H1 (cell line): ENCODE measurements at regions not wholly inside any gene's neighbourhood (a gene's known extent, or its start where the extent isn't known, plus 50 kb on each side); places are given as distances from the start of the nearest gene placed in this dataset.

Source experiments
- CTCF ChIA-PET: fragments of 300-600 bp; sonication (Branson Sonifier 250); formaldehyde crosslinking; loops from one replicate; lab custom pipeline; 2021; ENCODE audit not compliant: partially characterized antibody; lab: Charles Lee
- POLR2A ChIA-PET: fragments of 300-600 bp; sonication (Branson Sonifier 250); formaldehyde crosslinking; loops from one replicate; lab custom pipeline; 2021; ENCODE audit warnings: inconsistent platforms; ENCODE audit not compliant: partially characterized antibody; lab: Charles Lee
- DNase-seq, 2 experiments: peaks; one replicate each; pipeline versions ENCODE4 v3.0.0 to v3.0.0-alpha.2; 2010 to 2022; ENCODE audit warnings: low spot score in 2 of 2, low read depth in 1 of 2, mixed read lengths in 1 of 2
- FAIRE-seq: peaks from 2 replicates; lab custom pipeline; 2011; peaks lifted over from hg19 to GRCh38; lab: Jason Lieb, UNC
- H2AFZ ChIP-seq: 2 replicates; pipeline ENCODE4 v1.8.1; 2012; ENCODE audit warnings: low read length, inconsistent platforms
- H2AK5ac ChIP-seq: 2 replicates; pipeline ENCODE4 v1.6.1; 2013; ENCODE audit warnings: low read depth, low read length
- H2BK120ac ChIP-seq: replicated peaks from 2 replicates; pipeline ENCODE3; 2013; ENCODE audit warnings: low read depth, low read length, inconsistent platforms
- H2BK12ac ChIP-seq: 2 replicates; pipeline ENCODE4 v1.6.1; 2013; ENCODE audit warnings: low read depth, low read length
- H2BK15ac ChIP-seq: 2 replicates; pipeline ENCODE4 v1.6.1; 2013; ENCODE audit warnings: low read length
- H2BK20ac ChIP-seq: 2 replicates; pipeline ENCODE4 v1.6.1; 2013; ENCODE audit warnings: low read length
- H2BK5ac ChIP-seq: 2 replicates; pipeline ENCODE4 v1.6.1; 2013; ENCODE audit warnings: low read depth, low read length
- H3K14ac ChIP-seq: 2 replicates; pipeline ENCODE4 v1.6.1; 2013; ENCODE audit warnings: inconsistent platforms; ENCODE audit not compliant: insufficient read length
- H3K18ac ChIP-seq: 2 replicates; pipeline ENCODE4 v1.6.1; 2013; ENCODE audit warnings: low read length; ENCODE audit errors: extremely low read depth
- H3K23ac ChIP-seq: 2 replicates; pipeline ENCODE4 v1.6.1; 2013; ENCODE audit warnings: inconsistent platforms; ENCODE audit not compliant: insufficient read length
- H3K23me2 ChIP-seq: 2 replicates; pipeline ENCODE4 v1.6.1; 2013; ENCODE audit warnings: low read depth, low read length
- H3K27ac ChIP-seq: 2 replicates; pipeline ENCODE4 v1.6.1; 2011; ENCODE audit warnings: low read depth, low read length, inconsistent platforms
- H3K27me3 ChIP-seq, 4 experiments: replicated peaks in 1 of 4; 1 replicate in 1 of 4; 2 replicates in 3 of 4; pipeline versions ENCODE4 v1.6.1 to v1.8.1; 2011 to 2013; ENCODE audit warnings: low read length in 3 of 4, mild to moderate bottlenecking in 3 of 4, inconsistent platforms in 2 of 4, mixed read lengths in 2 of 4, moderate library complexity in 1 of 4; ENCODE audit not compliant: control insufficient read depth in 3 of 4, insufficient read depth in 3 of 4; ENCODE audit errors: extremely low read depth in 1 of 4
- H3K36me3 ChIP-seq, 4 experiments: 2 replicates each; pipeline versions ENCODE4 v1.6.1 to v1.8.1; 2011 to 2013; ENCODE audit warnings: mild to moderate bottlenecking in 4 of 4, low read length in 3 of 4, moderate library complexity in 2 of 4, control low read depth in 1 of 4, inconsistent platforms in 1 of 4; ENCODE audit not compliant: insufficient read depth in 4 of 4, control insufficient read depth in 2 of 4
- H3K4ac ChIP-seq: replicated peaks from 2 replicates; pipeline ENCODE3; 2013; ENCODE audit warnings: low read length, low read depth, mixed read lengths, inconsistent platforms; ENCODE audit not compliant: insufficient read length
- H3K4me1 ChIP-seq, 4 experiments: replicated peaks in 1 of 4; 1 replicate in 1 of 4; 2 replicates in 3 of 4; pipeline versions ENCODE4 v1.6.1 to v1.8.1; 2011 to 2013; ENCODE audit warnings: low read length in 3 of 4, inconsistent platforms in 2 of 4, mixed read lengths in 1 of 4; ENCODE audit not compliant: insufficient read depth in 4 of 4, control insufficient read depth in 3 of 4
- H3K4me2 ChIP-seq, 2 experiments: 2 replicates each; pipeline versions ENCODE4 v1.6.1 to v1.8.1; 2011 to 2013; ENCODE audit warnings: low read depth in 2 of 2, low read length in 2 of 2, control low read depth in 1 of 2, inconsistent platforms in 1 of 2, mild to moderate bottlenecking in 1 of 2; ENCODE audit not compliant: insufficient read depth in 1 of 2
- H3K4me3 ChIP-seq, 4 experiments: fragments of 200-600, 300-600 bp in 1 of 4; sonication (generic), shearing (Covaris generic), sonication (Bioruptor Twin) in 1 of 4; 2 replicates each; pipeline versions ENCODE4 v1.5.1 to v1.8.1; 2011 to 2016; ENCODE audit warnings: low read length in 4 of 4, low read depth in 3 of 4, control low read depth in 2 of 4, inconsistent platforms in 2 of 4, mild to moderate bottlenecking in 2 of 4, mixed read lengths in 1 of 4, moderate library complexity in 1 of 4; ENCODE audit not compliant: insufficient read depth in 2 of 4; ENCODE audit errors: extremely low read depth in 1 of 4
- H3K56ac ChIP-seq: replicated peaks from 2 replicates; pipeline ENCODE3; 2013; ENCODE audit warnings: low read depth, mild to moderate bottlenecking, mixed read lengths, low read length, inconsistent platforms; ENCODE audit not compliant: insufficient read length
- H3K79me1 ChIP-seq: 2 replicates; pipeline ENCODE4 v1.6.1; 2013; ENCODE audit warnings: low read depth, low read length, control low read depth
- H3K79me2 ChIP-seq, 2 experiments: 2 replicates each; pipeline versions ENCODE4 v1.6.1 to v1.8.1; 2012 to 2013; ENCODE audit warnings: low read length in 2 of 2, mild to moderate bottlenecking in 2 of 2, inconsistent platforms in 1 of 2; ENCODE audit not compliant: insufficient read depth in 2 of 2, control insufficient read depth in 1 of 2
- H3K9ac ChIP-seq, 4 experiments: replicated peaks in 1 of 4; 1 replicate in 1 of 4; 2 replicates in 3 of 4; pipeline versions ENCODE4 v1.6.1 to v1.8.1; 2011 to 2013; ENCODE audit warnings: low read depth in 3 of 4, low read length in 3 of 4, control low read depth in 2 of 4, mild to moderate bottlenecking in 2 of 4, moderate library complexity in 2 of 4, inconsistent platforms in 1 of 4; ENCODE audit errors: extremely low read depth in 1 of 4
- H3K9me3 ChIP-seq, 2 experiments: 2 replicates each; pipeline versions ENCODE4 v1.6.1 to v1.8.1; 2012 to 2013; ENCODE audit warnings: mild to moderate bottlenecking in 2 of 2, moderate library complexity in 2 of 2, control low read depth in 1 of 2, inconsistent platforms in 1 of 2, low read depth in 1 of 2, low read length in 1 of 2, mixed read lengths in 1 of 2; ENCODE audit not compliant: insufficient read depth in 2 of 2
- H4K20me1 ChIP-seq, 2 experiments: replicated peaks in 1 of 2; 2 replicates each; pipeline versions ENCODE3 to v1.8.1; 2011 to 2013; ENCODE audit warnings: inconsistent platforms in 2 of 2, low read length in 2 of 2, mild to moderate bottlenecking in 1 of 2; ENCODE audit not compliant: insufficient read depth in 2 of 2, control insufficient read depth in 1 of 2
- H4K5ac ChIP-seq: 2 replicates; pipeline ENCODE4 v1.6.1; 2013; ENCODE audit warnings: low read length, low read depth, mixed read lengths, inconsistent platforms; ENCODE audit not compliant: insufficient read length
- H4K8ac ChIP-seq: 2 replicates; pipeline ENCODE4 v1.8.0; 2013; ENCODE audit warnings: mild to moderate bottlenecking, moderate library complexity, low read length, inconsistent platforms; ENCODE audit not compliant: insufficient read depth; ENCODE audit errors: extremely low read depth
- H4K91ac ChIP-seq: replicated peaks from 2 replicates; pipeline ENCODE3; 2013; ENCODE audit warnings: low read length, mixed read lengths, inconsistent platforms; ENCODE audit not compliant: insufficient read length
- BCL11A ChIP-seq, 2 experiments: IDR thresholded peaks; one replicate each; pipeline ENCODE4 v1.6.1; 2011; ENCODE audit warnings: low read depth in 2 of 2, low read length in 2 of 2, mild to moderate bottlenecking in 2 of 2
- CREB1 ChIP-seq: IDR thresholded peaks from 2 replicates; pipeline ENCODE4 v1.6.1; 2012; ENCODE audit warnings: inconsistent platforms
- KDM5A ChIP-seq: fragments of 200-600 bp; IDR thresholded peaks from 2 replicates; pipeline ENCODE4 v1.7.1; 2012; ENCODE audit warnings: mild to moderate bottlenecking, low read length, inconsistent platforms, mixed read lengths
- MAFK ChIP-seq: IDR thresholded peaks from 2 replicates; pipeline ENCODE4 v1.6.1; 2012; ENCODE audit warnings: low read depth, mild to moderate bottlenecking, improper control_type of control experiment, low read length
- SP1 ChIP-seq: IDR thresholded peaks from 2 replicates; pipeline ENCODE4 v1.6.1; 2011; ENCODE audit warnings: low read depth, low read length
- WGBS, 2 experiments: shearing (Covaris generic) in 1 of 2; methylation state at CpG; one replicate each; pipeline versions ENCODE4 v1.1.6 to v1.1.7; 2013 to 2015; ENCODE audit warnings: low lambda C conversion rate in 2 of 2, mixed read lengths in 2 of 2, inconsistent platforms in 1 of 2, low coverage in 1 of 2, missing lambda C conversion rate in 1 of 2; ENCODE audit not compliant: insufficient replicate concordance in 2 of 2, insufficient coverage in 1 of 2, insufficient read length in 1 of 2; ENCODE audit errors: extremely low coverage in 1 of 2, missing lambda C conversion rate in 1 of 2; 5-methylcytosine and 5-hydroxymethylcytosine counted together
- TF ChIP-seq, protein P1 (sequence below), 3 experiments: IDR thresholded peaks; 1 replicate in 2 of 3; 2 replicates in 1 of 3; pipeline versions ENCODE4 v1.5.1 to v1.6.1; 2011; ENCODE audit warnings: low read length in 3 of 3, mild to moderate bottlenecking in 3 of 3, inconsistent platforms in 2 of 3, low read depth in 1 of 3, moderate library complexity in 1 of 3; ENCODE audit not compliant: insufficient read depth in 1 of 3; ENCODE audit errors: control extremely low read depth in 1 of 3

GRCh38 chr13:106752584-106753170 lies 184.7 kb upstream of the ARGLU1 start:
- H4K8ac ChIP-seq = no peak overlapping the region
- no peak overlapping the region for H3K9ac ChIP-seq
- no peak overlapping the region for H3K27ac ChIP-seq
- no peaks in the 10 kb centered on the region for H3K23me2 ChIP-seq
- H3K14ac ChIP-seq = no peak overlapping the region
- H3K4me2 ChIP-seq = no peak overlapping the region
- 93% methylated on average over 5 of the region's 6 CpGs; no CpG with 5 or more reads in 1 of the 2 experiments for WGBS, 2 experiments
- H3K4me1 ChIP-seq = peaks cover 0 to 6% (median 0%) of the 10 kb centered on the region in 4 experiments; a peak in 1 of 7 replicates
- H2AK5ac ChIP-seq = no peak overlapping the region
- no peaks in the 10 kb centered on the region for H3K36me3 ChIP-seq
- no peak for FAIRE-seq
- no peak overlapping the region for H2BK20ac ChIP-seq
- peak overlapping the region; percentile 74; the same call in 1 of the 2 replicates for H2AFZ ChIP-seq
- no peak overlapping the region for H2BK5ac ChIP-seq
- H3K79me2 ChIP-seq = no peaks in the 10 kb centered on the region
- ChIA-PET CTCF (interaction anchor here (0.8 to 1.3 kb wide), 2 partner anchors 13 to 129 kb away, joined by 3 read pairs; no protein-coding TSS in a partner anchor), POLR2A (no interaction called here)
- H2BK120ac ChIP-seq = no peak overlapping the region
- no peak overlapping the region for H4K91ac ChIP-seq
- no peak overlapping the region for H3K4ac ChIP-seq
- no peak overlapping the region for H3K56ac ChIP-seq
- H2BK12ac ChIP-seq = no peak overlapping the region
- H3K23ac ChIP-seq = no peak overlapping the region
- no peak overlapping the region for H3K4me3 ChIP-seq
- H4K20me1 ChIP-seq = no peaks in the 10 kb centered on the region
- DNase-seq = no peak
- H3K27me3 ChIP-seq = peaks cover 0 to 1% (median 0%) of the 10 kb centered on the region in 4 experiments; a peak in 1 of 7 replicates
- TF ChIP-seq CREB1 (no peak), SP1 (no peak), BCL11A (IDR thresholded peaks at IDR 0.05; ENCODE audit: low read depth in 2 of 2, low read length in 2 of 2) (no peak), KDM5A (no peak), MAFK (no peak)
- TF ChIP-seq, protein P1, sequence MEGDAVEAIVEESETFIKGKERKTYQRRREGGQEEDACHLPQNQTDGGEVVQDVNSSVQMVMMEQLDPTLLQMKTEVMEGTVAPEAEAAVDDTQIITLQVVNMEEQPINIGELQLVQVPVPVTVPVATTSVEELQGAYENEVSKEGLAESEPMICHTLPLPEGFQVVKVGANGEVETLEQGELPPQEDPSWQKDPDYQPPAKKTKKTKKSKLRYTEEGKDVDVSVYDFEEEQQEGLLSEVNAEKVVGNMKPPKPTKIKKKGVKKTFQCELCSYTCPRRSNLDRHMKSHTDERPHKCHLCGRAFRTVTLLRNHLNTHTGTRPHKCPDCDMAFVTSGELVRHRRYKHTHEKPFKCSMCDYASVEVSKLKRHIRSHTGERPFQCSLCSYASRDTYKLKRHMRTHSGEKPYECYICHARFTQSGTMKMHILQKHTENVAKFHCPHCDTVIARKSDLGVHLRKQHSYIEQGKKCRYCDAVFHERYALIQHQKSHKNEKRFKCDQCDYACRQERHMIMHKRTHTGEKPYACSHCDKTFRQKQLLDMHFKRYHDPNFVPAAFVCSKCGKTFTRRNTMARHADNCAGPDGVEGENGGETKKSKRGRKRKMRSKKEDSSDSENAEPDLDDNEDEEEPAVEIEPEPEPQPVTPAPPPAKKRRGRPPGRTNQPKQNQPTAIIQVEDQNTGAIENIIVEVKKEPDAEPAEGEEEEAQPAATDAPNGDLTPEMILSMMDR (IDR thresholded peaks at IDR 0.05; ENCODE audit: control extremely low read depth in 1 of 3, insufficient read depth in 1 of 3, low read depth in 1 of 3, low read length in 3 of 3) = no peak
- no peak overlapping the region for H2BK15ac ChIP-seq
- no peaks in the 10 kb centered on the region for H3K79me1 ChIP-seq
- no peak overlapping the region for H3K18ac ChIP-seq
- H3K9me3 ChIP-seq = no peaks in the 10 kb centered on the region
- no peak overlapping the region for H4K5ac ChIP-seq
